Suppressor macrophage treated with lipopolysaccharide for 4 hours (primary cell): ENCODE measurements at regions not wholly inside any gene's neighbourhood (a gene's known extent, or its start where the extent isn't known, plus 50 kb on each side); places are given as distances from the start of the nearest gene placed in this dataset.
"Not testable (repeated sequence)": the region's sequence is repeated elsewhere in the genome, so short reads cannot be mapped to it uniquely, and the experiment has no call there.

Source experiments
- DNase-seq: peaks from one replicate; pipeline ENCODE4 v3.0.0-alpha.2; 2020

- DNase-seq, result no peak
Measured at GRCh38 chr3:182420741-182421140, 372.6 kb upstream of the ATP11B start.

- no peak for DNase-seq
Measured at GRCh38 chr3:182424006-182424405, 369.3 kb upstream of the ATP11B start.

- not testable (repeated sequence) for DNase-seq
Measured at GRCh38 chr3:182425926-182426718, 367.2 kb upstream of the ATP11B start.

- DNase-seq, result not testable (repeated sequence)
Measured at GRCh38 chr3:182431972-182432371, 361.3 kb upstream of the ATP11B start.

- DNase-seq, result no peak
Measured at GRCh38 chr3:182435860-182436259, 357.4 kb upstream of the ATP11B start.

GRCh38 chr3:182436547-182436946 is 356.8 kb upstream of the ATP11B start:
- no peak for DNase-seq

- DNase-seq, result no peak
Measured at GRCh38 chr3:182438398-182438797, 354.9 kb upstream of the ATP11B start.

- DNase-seq, result no peak
Measured at GRCh38 chr3:182440101-182440500, 353.2 kb upstream of the ATP11B start.

GRCh38 chr3:182445576-182445975 is 347.7 kb upstream of the ATP11B start:
- no peak for DNase-seq

- no peak for DNase-seq
Measured at GRCh38 chr3:182450942-182451787, 342.1 kb upstream of the ATP11B start.

- DNase-seq, result no peak
Measured at GRCh38 chr3:182451871-182452270, 341.4 kb upstream of the ATP11B start.

- DNase-seq, result no peak
Measured at GRCh38 chr3:182455011-182455410, 338.3 kb upstream of the ATP11B start.

GRCh38 chr3:182460303-182460702 is 333.0 kb upstream of the ATP11B start:
- no peak for DNase-seq

GRCh38 chr3:182462152-182462551 is 331.2 kb upstream of the ATP11B start:
- no peak for DNase-seq

GRCh38 chr3:182464513-182465145 is 328.7 kb upstream of the ATP11B start:
- no peak for DNase-seq

GRCh38 chr3:182465301-182466185 is 327.8 kb upstream of the ATP11B start:
- DNase-seq, result no peak

- no peak for DNase-seq
Measured at GRCh38 chr3:182469086-182469485, 324.2 kb upstream of the ATP11B start.

GRCh38 chr3:182470187-182470586 is 323.1 kb upstream of the ATP11B start:
- no peak for DNase-seq

- DNase-seq, result no peak
Measured at GRCh38 chr3:182473191-182473710, 320.1 kb upstream of the ATP11B start.

- DNase-seq, result no peak
Measured at GRCh38 chr3:182478369-182478768, 314.9 kb upstream of the ATP11B start.

GRCh38 chr3:182479419-182480336 is 313.6 kb upstream of the ATP11B start:
- DNase-seq, result no peak
